ENCODE measurements at regions not wholly inside any gene's neighbourhood (a gene's known extent, or its start where the extent isn't known, plus 50 kb on each side); places are given as distances from the start of the nearest gene placed in this dataset.
"Not testable (repeated sequence)": the region's sequence is repeated elsewhere in the genome, so short reads cannot be mapped to it uniquely, and the experiment has no call there.

DNA sequence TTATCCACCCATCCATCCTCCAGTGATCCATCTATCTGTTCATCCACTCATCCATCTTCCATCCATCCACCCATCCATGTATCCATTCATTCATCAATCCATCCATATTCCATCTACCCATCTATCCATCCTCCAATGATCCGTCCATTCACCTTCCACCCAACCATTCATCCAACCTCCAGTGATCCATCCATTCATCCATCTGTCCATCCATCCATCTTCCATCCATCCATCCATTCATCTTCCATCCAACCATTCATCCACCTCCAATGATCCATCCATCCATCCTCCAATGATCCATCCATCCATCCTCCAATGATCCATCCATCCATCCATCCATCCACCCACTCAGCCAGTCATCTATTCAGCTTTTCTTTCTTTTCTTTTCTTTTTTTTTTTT is 156.5 kb upstream of the WSCD1 start:
- DNase-seq, result no peak

GRCh38 chr17:5915337-5915736 is 154.8 kb upstream of the WSCD1 start:
- no peak for DNase-seq

- no peak for DNase-seq
These were observed 151.1 kb upstream of the WSCD1 start for GRCh38 chr17:5919089-5919488.

GRCh38 chr17:5921512-5922282 is 148.5 kb upstream of the WSCD1 start:
- no peak for DNase-seq

DNA sequence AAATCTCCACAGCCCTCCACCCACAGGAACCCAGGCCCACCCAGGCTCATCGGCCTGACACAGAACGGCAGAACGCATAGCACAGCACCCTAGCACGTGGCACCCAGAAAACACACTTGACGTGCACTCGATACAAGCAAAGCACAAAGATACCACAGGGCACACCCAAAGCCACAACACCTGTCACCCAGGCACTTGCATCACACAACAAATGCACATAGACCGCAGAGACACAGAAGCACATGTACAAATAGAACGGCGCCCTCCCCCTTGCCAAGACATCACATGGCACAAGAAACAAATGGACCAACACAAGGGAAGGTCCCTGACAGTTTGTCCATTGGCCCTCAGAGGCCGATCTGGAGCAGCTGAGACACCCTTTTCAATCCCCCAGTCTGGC is 147.7 kb upstream of the WSCD1 start:
- no peak for DNase-seq

- DNase-seq, result no peak
These were observed 140.5 kb upstream of the WSCD1 start for GRCh38 chr17:5929721-5930120.

- DNase-seq, result not testable (repeated sequence)
These were observed 139.6 kb upstream of the WSCD1 start for GRCh38 chr17:5930555-5930954.

- DNase-seq, result no peak
These were observed 138.6 kb upstream of the WSCD1 start for GRCh38 chr17:5931616-5932015.

DNA sequence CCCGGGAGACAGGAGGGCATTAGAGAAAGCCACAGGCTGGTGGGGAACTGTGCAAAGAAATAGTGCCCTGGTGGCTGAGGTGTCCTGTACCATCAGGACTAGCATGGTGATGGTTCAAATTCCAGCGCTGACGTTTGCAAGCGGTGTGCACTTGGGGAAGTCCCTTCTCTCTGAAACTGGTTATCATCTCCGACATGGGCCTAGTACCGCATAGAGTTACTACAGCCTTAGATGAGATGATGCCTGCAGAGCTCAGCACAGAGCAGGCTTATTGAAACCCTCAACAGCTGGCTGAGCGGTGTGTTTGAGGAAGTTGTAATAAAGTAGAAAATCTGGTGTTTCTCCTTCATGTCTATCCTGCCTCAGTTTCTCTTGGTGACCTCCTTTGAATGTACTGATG is 136.7 kb upstream of the WSCD1 start:
- no peak for DNase-seq

GRCh38 chr17:5941258-5941657 is 128.9 kb upstream of the WSCD1 start:
- DNase-seq, result no peak

DNA sequence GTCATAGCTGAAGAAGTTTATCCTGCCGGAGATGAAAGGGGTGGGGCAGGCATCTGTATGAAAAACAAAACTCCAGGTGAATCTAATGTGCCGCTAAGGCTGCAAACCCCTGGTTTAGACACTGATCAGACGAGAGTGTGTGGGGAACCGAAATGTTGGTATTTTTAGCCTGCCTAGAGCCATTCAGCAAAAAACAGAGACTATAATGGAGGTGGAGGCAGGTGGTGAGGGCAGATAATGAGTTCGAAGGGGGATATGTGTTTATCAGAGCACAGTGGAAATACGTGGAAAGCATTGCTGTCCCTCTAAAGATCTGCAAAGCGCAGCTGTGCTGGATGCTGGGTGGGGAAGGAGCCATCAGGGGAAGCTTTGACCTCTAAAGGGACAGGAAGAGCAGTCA is 127.5 kb upstream of the WSCD1 start:
- DNase-seq, result no peak

DNA sequence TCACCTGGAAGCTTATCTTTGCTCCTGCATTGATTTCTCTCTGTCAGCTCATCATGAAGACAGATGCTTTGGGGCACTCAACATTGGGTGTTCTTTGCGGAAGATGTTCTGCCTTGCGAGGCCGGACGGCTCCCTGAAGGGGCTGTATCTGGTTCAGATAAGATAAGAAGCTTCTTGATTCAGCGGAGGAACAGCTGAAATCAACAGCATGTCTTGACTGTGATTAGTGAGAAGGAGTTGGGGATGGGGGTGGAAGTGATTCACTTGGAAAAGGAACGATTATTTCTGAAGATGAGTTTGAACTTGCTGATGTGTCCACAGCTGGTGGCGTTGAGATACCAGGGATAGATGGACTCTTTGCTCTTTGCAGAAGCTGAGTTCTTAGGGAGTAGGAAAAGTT is 126.9 kb upstream of the WSCD1 start:
- DNase-seq, result no peak

- DNase-seq, result no peak
These were observed 126.2 kb upstream of the WSCD1 start for GRCh38 chr17:5943982-5944381.

- no peak for DNase-seq
These were observed 122.4 kb upstream of the WSCD1 start for GRCh38 chr17:5947701-5948180.

GRCh38 chr17:5948811-5949210 is 121.4 kb upstream of the WSCD1 start:
- DNase-seq, result no peak

GRCh38 chr17:5950878-5951277 is 119.3 kb upstream of the WSCD1 start:
- no peak for DNase-seq

DNA sequence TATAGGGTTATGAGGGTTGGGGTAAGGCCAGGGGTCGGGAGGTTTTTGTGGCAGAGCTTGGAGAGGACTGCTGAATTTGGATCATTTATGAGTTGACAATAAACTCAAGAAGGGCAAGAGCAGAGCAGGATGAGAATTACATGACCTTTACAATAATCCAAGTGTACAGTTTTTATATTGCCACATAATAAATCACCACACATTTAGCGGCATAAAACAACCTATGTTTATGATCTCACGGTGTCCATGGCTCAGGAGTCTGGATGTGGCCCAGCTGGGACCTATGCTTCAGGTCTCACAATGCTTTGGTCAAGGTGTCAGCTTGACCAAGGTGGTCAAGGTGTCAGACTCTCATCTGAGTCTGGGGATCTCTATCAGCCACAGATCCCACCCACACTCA is 118.3 kb upstream of the WSCD1 start:
- DNase-seq, result no peak

- no peak for DNase-seq
These were observed 117.7 kb upstream of the WSCD1 start for GRCh38 chr17:5952518-5952917.

- no peak for DNase-seq
These were observed 114.4 kb upstream of the WSCD1 start for GRCh38 chr17:5955764-5956163.

- DNase-seq, result no peak
These were observed 111.3 kb upstream of the WSCD1 start for GRCh38 chr17:5958850-5959249.

DNA sequence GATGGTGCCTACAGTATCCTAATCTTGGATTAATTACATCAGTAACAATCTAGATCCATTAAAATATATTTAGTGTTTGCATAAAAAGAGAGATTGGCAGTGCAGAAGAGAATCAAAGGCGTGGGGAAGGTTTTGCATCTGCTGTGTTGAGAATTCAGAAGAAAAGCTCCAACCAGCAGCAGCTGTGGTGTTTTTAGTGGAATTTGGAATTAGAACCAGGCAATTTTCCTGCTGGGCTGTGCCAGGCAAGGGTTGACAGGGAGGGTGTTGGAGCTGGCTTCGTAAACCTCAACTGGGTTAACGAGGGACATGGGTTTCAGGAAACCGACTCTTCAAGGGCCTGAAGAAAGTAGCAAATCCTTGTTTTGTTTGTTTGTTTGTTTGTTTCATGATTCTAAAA is 107.8 kb upstream of the WSCD1 start:
- DNase-seq, result no peak

DNA sequence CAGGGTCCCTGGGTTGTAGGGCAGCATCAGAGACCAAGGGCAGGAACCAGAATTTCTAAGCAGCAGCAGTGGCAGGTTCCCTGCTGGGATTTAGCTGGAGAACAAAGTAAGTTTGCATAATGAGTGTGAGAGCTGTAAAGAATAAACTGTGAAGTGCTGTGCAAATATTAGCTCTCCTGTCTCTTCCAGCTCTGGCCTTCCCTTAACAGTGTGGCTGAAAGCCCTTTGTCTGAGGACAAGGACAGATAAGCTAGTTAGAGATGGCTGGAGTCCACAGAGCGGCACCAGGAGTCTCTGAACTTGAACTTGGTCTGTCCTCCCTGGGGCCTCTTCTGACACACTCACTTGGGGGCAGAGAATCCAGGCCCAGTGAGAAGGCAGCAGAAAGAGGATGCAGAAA is 98.2 kb upstream of the WSCD1 start:
- no peak for DNase-seq

- DNase-seq, result no peak
These were observed 96.8 kb upstream of the WSCD1 start for GRCh38 chr17:5973410-5973809.

- DNase-seq, result no peak
These were observed 94.5 kb upstream of the WSCD1 start for GRCh38 chr17:5975661-5976060.

DNA sequence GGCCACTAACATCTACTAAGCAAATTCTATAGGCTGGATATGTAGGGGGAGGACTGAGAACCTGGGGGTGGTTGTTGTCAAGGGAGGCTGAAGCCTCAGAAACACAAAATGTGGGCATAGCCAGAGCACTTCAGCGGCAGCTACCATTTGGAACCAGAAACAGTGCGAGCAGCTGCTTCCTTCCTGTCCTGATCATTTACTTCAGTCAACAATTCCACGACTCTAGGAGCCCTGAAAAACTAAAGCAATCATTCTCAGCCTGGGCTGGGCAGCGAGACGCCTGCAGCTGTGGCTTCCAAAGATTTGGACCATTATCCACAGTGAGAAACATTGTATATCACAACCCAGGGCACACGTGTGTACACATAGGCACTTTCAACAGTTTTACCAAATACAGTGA is 93.9 kb upstream of the WSCD1 start:
- DNase-seq, result no peak
